KBM-7 (cell line): ENCODE measurements at regions not wholly inside any gene's neighbourhood (a gene's known extent, or its start where the extent isn't known, plus 50 kb on each side); places are given as distances from the start of the nearest gene placed in this dataset.
"Not testable (repeated sequence)": the region's sequence is repeated elsewhere in the genome, so short reads cannot be mapped to it uniquely, and the experiment has no call there.

Experiments used
- DNase-seq: peaks from one replicate; pipeline ENCODE4 v3.0.0-alpha.2; 2015
- in situ Hi-C: fragments of 300-500 bp; cut with MboI; formaldehyde crosslinking; loops from 2 replicates; pipeline ENCODE4 v1.14.3; 2020; ENCODE audit warnings: low sequenced_read_pairs, low pct_unique_long_range_greater_than_20kb, mixed read lengths

DNA sequence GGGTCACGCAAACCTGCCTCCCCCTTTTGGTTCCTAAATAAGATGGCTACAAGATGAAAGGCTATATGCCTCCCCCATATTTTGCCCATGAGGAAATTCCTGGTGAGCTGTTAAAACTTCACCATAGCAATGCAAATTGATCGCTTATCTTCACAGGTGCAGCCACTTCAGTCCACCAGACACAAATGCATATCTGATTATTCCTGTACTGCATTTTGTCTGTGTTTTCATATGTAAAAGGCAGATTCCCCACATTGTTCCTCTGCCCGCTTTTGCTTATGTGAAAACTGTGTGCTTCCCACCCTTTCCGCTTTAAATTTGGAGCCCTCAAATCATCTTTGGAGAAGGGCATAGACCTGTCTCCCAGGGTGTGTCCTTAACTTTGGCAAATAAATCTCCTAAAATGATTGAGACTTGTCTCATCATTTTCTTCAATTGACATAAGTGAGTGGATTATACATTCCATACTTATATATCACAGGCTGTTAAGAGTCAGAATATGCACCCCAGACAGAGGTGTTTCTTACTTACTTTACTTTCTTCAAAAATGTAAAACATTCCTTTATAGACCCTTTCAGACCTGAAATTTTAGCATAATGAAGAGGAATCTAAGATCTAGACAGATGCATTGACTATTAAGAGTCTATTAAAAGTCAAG lies 116.4 kb downstream of the CASP12 start:
- no peak for DNase-seq
- in situ Hi-C loops, result no loop called here

DNA sequence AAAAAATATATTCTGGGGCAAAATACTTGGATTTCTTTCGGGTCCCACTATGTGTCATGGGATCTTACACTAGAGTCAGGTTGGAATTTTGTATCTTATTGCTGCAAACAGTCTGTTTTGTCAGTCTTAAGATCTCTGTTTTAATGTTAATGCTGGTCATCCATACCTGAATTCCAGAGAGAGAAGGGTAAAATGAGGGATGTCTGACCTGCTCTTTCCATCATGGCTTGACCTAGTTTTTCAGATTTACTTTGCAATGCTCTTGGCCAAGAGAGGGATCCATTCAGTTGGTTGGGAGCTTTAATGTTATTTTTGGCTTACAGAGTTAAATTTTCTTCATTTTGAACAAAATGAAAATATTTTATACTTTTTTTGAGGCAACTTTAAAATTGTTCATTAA lies 117.2 kb downstream of the CASP12 start:
- in situ Hi-C loops, result no loop called here
- no peak for DNase-seq

DNA sequence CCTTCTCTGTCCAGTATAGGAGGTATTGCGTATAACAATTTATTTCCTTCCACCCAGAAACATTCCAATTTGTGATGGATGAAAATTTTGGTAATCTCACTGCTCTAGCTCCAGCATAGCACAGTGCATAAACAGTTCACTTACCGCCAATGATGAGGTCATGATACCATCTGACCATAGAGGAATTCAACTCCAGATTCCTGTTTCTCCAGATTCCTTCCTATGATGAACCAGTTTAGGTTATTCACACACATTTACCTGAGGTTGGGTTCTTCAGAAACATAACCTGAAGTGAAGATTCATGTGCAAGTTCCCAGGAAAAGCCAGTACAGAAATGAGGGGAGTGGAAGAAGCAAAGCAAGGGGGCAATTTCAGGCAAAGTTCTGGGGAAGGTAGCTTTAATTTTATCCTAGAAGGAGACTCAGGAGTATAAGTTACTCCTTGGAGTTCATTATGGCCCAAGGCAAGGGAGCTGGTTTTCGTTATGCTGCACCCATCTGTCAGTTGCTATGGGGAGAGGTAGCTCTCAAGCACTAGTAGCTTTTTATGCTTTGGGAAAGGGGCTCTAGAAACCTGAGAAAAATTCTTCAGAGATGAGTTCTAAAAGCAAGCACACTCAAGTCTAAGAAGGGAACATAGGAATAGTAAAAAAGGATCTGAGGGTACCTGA lies 121.6 kb downstream of the CASP12 start:
- no peak for DNase-seq
- in situ Hi-C loops, result no loop called here

DNA sequence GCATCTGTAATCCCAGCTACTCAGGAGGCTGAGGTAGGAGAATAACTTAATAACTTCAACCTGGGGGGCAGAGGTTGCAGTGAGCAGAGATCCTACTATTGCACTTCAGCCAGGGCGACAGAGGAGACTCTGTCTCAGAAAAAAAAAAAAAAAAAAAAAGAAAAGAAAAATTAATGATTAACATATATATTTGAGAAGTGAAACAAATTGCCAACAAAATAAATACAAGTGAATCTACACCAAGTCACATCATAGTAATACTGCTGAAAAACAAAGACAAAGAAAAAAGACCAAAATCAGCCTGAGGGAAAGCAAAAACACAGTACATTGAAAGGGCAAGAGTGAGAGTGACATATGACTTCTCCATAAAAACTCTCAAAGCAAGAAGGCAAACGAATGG lies 123.7 kb downstream of the CASP12 start:
- in situ Hi-C loops, result no loop called here

DNA sequence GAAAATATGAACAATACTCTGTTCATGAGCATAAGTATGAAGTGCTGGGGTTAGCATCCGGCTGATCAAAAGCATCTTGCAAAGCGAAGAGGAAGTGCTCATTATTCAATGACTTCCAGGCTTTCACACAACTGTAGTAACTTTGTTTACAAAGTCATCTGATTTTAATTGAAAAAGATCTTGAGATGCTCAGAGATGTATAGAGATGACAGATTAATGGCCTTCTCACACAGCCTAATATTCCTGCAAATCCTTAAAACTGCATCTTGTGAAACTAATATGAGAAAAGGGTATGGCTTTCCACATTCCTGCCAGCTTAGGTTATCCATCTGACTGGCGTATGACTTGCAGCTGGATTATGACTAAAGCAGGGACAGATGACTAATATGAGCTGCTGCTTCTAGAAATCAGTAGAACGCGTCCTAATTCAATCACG lies 125.4 kb downstream of the CASP12 start:
- in situ Hi-C loops, result no loop called here
- DNase-seq, result no peak

More for the DNA sequence above, 123.7 kb downstream of the CASP12 start:
- DNase-seq, result no peak

DNA sequence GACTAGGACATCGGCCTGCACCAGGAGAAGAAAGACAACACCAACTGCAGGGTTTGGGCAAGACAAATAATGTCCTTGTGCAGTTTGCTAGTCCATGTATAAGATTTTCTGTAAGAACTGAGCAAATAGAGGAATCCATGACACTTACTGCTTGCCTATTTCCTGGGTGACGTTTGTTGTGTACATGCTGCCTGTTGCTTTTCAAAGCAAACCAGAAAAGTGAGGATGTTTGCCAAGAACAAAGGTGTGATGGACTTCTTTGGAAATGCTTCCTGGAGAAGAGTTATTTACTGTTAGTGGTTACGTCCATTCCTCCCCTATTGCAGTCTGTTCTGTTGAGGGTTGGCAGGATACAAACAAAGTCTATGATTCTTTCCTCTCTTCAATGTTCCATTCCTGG lies 126.5 kb downstream of the CASP12 start:
- in situ Hi-C loops, result no loop called here
- DNase-seq, result no peak

DNA sequence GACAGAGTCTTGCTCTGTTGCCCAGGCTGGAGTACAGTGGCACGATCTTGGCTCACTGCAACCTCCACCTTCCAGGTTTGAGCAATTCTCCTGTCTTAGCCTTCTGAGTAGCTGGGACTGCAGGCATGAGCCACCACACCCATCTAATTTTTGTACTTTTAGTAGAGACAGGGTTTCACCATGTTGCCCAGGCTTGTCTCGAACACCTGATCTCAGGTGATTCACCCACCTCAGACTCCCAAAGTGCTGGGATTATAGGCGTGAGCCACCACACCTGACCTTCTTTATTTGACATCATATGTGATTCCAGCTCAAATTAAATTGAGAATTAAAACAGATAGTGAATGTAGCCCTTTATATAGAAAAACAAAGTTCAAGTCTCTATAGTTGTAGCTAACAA lies 127.2 kb downstream of the CASP12 start:
- DNase-seq, in situ Hi-C loops: not testable (repeated sequence)

DNA sequence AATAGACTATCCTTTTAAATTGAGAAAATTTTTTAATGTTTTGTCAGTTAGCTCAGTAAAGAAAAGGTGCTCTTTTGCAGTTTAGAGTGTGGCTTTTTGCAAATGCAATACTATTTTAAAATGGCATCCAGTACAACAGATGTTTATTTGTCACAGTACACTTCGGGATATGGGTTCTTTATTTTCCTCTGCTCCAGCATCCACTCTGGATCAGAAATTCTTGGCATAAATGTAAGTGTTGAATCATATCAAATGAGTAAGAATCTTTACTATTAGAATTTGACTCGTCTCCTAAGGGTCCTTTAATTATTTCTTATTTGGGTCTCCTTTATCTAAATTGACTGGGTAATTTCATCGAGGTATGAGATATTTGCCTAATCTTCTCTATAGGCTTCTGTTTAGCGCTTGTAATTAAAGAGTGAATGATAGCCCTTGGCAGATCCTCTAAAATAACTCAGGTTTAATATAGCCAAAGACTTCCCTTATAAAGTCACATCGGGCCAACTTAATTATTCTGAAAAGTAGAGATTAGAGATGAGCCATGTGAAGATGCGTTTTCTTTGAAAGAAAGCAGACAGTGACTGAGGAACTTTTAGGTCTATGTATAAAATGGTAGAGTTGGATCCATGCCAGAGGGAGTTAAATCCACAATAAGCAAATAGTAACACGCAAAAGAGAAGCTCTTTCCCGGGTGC lies 132.7 kb downstream of the CASP12 start:
- no peak for DNase-seq
- in situ Hi-C loops, result no loop called here

DNA sequence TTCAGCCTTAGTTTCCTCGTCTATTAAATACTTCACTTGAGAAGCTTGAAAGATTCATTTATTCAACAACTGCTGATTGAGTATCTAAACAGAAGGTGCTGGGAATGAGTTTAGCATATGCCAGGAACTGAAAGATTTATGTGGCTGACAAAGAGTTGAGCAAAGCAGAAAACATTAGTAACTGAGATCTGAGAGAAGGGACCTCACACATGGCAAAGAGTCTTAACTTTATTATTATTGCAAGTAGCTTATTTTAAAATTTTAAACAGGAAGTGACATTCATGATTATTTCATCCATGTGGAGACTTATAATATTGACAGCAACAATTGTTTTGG lies 133.6 kb downstream of the CASP12 start:
- in situ Hi-C loops, result no loop called here
- DNase-seq, result no peak

DNA sequence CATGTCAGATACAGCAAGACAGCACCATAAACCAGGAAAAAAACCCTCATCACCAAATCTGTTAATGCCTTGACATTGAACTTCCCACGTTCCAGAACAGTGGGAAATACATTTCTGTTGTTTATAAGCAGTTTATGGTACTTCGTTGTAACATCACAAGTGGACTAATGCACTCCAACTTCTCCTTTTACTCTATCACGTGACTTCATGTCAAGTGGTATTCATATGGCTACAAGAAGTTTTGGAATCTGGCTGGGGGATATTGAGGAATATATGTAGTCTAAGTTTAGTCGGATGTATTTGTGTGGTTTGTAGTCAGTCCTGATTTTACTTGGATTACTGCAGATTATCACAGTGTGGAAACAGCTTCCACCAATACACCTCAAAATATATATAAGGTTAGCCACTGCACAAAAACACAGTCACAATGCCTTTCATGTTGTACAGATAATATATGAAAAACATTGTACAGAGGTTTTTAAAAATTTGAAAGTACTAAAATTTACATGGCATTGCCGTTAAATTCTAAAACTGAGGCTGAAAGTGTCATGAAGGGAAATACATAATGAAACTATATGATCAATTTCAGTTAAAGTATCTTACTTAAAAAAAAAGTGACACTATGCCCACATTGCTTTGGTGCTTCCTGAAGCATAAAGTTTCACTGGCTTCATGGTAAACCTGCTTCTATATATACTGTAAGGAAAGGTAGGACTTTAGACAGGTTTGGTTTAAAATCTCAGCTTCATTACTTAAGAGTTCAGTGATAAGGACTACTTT lies 134.1 kb downstream of the CASP12 start:
- peak; percentile 8 for DNase-seq
- in situ Hi-C loops, result no loop called here

DNA sequence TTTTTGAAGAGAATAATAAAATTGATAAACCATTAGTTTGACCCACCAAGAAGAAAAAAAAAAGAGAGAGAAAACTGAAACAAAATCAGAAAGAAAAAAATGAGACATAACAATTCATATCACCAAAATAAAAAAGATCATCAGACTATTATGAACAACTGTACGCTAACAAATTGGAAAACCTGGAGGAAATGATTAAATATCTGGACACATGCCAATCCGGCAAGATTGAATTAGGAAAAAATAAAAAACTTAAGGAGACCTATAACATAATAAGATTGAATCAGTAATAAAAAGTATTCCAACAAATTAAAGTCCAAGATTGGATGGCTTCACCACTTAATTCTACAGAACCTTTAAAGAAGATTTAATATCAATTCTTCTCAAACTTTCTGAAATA lies 136.7 kb downstream of the CASP12 start:
- no peak for DNase-seq
- in situ Hi-C loops, result no loop called here

DNA sequence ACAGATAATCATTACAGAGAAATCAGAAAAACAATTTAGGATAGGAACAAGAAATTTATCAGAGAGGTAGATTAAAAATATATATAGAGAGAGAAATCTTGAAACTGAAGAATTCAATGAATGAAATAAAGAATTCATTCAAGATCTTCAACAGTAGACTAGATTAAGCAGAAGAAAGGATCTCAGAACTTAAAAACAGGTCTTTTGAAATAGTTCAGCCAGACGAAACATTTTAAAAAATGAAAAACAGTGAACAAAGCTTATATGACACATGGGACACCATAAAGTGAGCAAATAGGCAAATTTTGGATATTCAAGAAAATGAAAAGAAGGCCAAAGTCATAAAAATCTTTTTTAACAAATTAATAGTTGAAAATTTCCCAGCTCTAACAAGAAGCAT lies 138.8 kb downstream of the CASP12 start:
- in situ Hi-C loops, result no loop called here
- no peak for DNase-seq

DNA sequence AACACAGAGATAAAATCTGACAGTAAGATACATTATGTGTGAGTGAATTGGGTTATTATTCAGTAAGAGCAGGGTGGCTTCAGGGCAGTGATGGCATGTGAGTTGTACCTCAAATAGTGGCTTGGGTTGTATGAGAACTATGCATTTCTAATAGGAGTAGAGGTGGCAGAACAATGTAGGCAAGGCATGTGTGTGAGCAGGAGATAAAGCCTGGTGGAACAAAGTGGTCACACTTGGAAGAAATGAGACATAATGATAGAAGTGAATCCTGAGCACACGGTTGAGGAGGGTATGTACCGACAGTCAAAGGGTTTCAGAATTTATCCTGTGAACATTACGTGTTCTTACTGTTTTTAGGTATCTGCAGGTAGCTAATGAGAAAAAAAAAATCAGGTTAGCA lies 159.3 kb downstream of the CASP12 start:
- in situ Hi-C loops, result no loop called here

DNA sequence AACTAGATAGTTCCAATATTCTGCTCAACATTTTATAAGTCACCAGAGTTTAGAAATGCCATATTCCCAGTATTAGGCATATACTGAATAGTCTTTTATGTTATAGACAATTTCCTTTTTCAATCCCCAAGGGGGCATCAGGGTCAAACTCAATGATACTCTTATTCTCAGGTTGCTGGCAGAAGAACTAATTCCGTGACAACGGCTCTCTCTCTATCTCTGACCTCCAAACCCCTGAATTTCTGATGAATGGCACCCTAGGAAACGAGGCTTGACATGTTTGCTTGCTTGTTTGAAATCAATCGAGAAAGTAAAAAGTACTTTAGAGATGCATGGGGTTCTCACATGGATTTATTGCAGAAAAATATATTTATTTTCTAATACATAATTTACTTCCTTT lies 160.1 kb downstream of the CASP12 start:
- no peak for DNase-seq
- in situ Hi-C loops, result no loop called here

More for the DNA sequence above, 159.3 kb downstream of the CASP12 start:
- DNase-seq, result no peak

DNA sequence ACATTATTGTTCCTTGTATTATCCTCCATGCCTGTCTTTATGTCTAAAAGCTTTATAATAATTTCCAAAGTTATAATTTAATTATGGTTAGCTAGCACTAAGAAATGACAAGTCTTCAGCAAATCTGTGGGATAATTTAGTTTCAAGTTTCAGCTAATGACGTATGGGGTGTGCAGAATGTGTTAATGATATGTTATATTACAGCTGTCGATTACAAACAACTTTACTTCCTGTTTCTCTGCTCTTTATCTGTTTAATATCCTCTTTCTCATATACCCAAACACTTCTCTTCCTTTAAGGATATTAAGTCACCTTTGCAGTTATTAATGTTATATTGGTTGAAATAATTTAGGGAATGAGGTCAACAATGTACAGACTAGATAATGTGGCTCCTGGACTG lies 161.8 kb downstream of the CASP12 start:
- peak; percentile 14 for DNase-seq
- in situ Hi-C loops, result no loop called here

DNA sequence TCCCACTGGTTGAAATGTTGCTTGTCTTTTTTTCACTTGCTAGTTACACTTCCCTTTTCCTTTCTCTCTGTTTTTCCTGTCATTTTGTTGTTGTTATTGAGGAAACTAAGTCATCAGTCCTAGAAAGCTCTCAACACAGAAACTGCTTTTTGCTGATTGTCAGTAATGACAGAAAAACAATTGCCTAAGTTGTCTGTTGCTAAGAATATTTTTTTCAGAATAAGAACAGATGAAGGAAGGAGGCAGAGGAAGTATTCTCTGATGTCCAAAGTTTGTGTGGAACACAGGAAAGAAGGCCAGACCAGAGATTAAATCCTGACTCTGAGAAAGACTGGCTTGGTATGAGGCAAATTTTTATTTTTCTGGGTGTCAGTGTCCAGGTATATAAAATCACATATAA lies 163.3 kb downstream of the CASP12 start:
- in situ Hi-C loops, result no loop called here
- DNase-seq, result no peak

DNA sequence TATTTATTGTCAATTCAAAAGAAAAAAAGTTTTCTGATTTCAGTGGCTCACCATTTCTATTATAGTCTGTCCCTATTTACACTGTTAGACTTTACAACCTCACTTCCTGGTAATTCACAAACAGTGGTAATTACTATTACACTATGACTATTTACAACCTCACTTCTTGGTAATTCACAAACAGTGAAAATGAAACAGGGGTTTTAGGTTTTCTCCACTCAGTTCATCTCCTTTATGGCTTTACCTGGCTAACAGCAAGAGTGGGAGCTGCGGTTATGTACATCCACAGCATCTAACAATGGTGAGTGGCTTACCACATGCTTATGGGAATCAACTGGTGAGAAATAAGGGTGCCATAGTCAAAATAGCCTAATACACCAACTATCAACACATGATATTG lies 166.4 kb downstream of the CASP12 start:
- in situ Hi-C loops, result no loop called here
- DNase-seq, result no peak

DNA sequence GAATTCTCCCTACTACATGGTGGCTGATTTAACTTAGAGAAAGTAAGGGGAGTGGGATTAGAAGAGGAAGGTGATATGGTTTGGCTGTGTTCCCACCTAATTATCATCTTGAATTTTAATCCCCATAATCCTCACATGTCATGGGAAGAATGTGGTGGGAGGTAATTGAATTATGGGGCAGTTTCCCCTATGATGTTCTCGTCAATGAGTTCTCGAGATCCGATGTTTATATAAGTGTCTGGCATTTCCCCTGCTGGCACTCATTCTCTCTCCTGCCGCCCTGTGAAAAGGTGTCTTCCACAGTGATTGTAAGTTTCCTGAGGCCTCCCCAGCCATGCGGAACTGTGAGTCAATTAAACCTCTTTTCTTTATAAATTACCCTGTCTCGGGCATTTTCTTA lies 169.3 kb downstream of the CASP12 start:
- in situ Hi-C loops, result no loop called here
- no peak for DNase-seq

DNA sequence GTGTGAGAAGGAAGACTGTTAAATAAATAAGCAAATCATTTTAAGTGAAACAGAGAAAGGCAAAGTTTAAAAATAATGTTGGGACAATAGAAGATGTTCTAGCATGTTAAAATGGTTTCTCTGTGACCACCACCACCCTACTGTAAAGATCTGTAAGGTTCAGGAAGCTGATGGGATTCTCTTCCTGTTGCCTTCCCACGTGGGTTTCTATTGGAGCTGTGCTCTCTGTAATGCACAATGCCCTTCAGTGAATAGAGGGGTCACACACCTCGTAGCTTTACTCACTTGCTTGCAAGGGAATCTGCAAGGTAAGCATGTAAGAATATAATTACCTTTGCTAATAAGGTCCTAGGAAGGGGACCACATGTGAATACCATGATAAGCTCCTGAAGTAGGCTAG lies 170.5 kb downstream of the CASP12 start:
- in situ Hi-C loops, result no loop called here
- no peak for DNase-seq

DNA sequence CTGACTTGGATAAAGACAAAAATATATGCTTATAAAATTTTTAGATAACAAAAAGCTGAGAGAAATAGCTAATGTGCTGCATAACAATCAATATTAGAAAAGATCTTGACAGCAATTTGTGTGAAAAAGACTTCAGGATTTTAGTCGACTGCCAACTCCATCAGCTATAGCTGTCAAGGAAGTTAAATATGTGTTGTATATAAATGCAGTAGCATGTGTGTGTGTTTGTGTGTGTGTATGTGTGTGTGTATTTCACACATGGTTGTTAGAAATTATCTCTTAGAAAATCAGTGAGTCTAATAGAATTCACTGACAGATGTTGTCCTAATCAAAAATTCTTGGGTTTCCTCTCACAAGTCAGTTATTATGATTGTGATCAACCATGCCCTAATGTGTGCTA lies 171.2 kb downstream of the CASP12 start:
- in situ Hi-C loops, result no loop called here
- DNase-seq, result no peak
